Lower leg skin (tissue), 3 donors: ENCODE measurements at regions not wholly inside any gene's neighbourhood (a gene's known extent, or its start where the extent isn't known, plus 50 kb on each side); places are given as distances from the start of the nearest gene placed in this dataset.

Source experiments
- POLR2A ChIP-seq, 2 donors: fragments of 450-650 bp; IDR thresholded peaks; one replicate each; pipeline ENCODE4 v1.6.1; 2016 to 2017; ENCODE audit warnings: antibody characterized with exemption in 2 of 2, mild to moderate bottlenecking in 1 of 2, moderate library complexity in 1 of 2
- TF ChIP-seq, protein P1 (sequence below), 3 donors: fragments of 450-650 bp; IDR thresholded peaks; one replicate each; pipeline ENCODE4 v1.5.1; 2016; ENCODE audit warnings: antibody characterized with exemption in 3 of 3, mild to moderate bottlenecking in 3 of 3, moderate library complexity in 2 of 3

GRCh38 chr3:111277226-111277625 lies 205.6 kb downstream of the NECTIN3 start:
- TF ChIP-seq, protein P1, sequence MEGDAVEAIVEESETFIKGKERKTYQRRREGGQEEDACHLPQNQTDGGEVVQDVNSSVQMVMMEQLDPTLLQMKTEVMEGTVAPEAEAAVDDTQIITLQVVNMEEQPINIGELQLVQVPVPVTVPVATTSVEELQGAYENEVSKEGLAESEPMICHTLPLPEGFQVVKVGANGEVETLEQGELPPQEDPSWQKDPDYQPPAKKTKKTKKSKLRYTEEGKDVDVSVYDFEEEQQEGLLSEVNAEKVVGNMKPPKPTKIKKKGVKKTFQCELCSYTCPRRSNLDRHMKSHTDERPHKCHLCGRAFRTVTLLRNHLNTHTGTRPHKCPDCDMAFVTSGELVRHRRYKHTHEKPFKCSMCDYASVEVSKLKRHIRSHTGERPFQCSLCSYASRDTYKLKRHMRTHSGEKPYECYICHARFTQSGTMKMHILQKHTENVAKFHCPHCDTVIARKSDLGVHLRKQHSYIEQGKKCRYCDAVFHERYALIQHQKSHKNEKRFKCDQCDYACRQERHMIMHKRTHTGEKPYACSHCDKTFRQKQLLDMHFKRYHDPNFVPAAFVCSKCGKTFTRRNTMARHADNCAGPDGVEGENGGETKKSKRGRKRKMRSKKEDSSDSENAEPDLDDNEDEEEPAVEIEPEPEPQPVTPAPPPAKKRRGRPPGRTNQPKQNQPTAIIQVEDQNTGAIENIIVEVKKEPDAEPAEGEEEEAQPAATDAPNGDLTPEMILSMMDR (IDR thresholded peaks at IDR 0.05), result no peak
- no peak for TF ChIP-seq POLR2A (IDR thresholded peaks at IDR 0.05)
